HL-60/S4 treated with phorbol 12-myristate 13-acetate at 8.2 ng/mL for 4 days and 3 days (cell line): ENCODE measurements at regions not wholly inside any gene's neighbourhood (a gene's known extent, or its start where the extent isn't known, plus 50 kb on each side); places are given as distances from the start of the nearest gene placed in this dataset.

Experiments
- in situ Hi-C: fragments of 300-500 bp; cut with MboI; formaldehyde crosslinking; loops from 2 replicates; pipeline ENCODE4 v1.15.0; 2022; ENCODE audit warnings: low sequenced_read_pairs

- in situ Hi-C loops = no loop called here
Observed at GRCh38 chr9:515665-516064, 301.0 kb downstream of the DOCK8 start.

DNA sequence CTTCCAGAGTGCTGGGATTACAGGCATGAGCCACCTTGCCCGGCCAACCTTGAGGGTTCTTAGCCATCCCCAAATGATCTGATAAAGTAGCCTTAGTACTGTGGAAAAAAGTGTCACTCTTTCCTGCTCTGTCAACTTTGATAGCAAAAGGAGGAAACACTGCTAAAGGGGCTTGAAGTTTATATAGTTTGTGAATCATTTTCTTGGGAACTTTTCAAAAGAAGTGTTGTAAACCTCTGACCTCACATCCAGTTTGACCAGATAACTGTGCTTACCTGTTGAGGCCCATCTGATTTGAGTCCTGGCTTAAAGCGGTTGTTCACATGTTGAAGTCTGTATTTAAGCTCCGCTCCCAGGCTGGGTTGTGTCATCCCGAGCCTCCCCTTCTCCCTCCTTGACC lies 303.3 kb downstream of the DOCK8 start:
- in situ Hi-C loops = no loop called here

- in situ Hi-C loops = no loop called here
Observed at GRCh38 chr9:518540-518939, 303.9 kb downstream of the DOCK8 start.

- in situ Hi-C loops = no loop called here
Observed at GRCh38 chr9:519579-519978, 304.9 kb downstream of the DOCK8 start.

GRCh38 chr9:520302-520701 lies 305.6 kb downstream of the DOCK8 start:
- in situ Hi-C loops = no loop called here

DNA sequence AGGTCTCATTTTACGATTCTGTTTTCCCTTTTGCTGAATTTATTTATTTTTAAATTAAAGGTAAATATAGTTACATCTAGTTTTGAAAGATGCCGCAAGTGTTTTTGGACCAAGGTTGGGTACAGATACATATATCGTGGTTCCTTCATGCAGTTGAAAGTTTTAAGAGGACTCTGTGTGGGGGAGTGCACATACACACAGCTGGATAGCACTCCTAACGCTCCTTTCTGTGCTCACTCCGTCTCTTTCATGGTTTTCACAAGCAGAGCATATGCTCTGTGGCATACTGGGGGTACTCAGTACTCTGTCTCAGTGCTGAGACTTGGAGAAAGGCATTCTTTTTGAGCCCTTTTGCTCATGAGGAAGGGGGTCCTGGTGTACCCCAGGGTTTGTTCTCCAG lies 307.5 kb downstream of the DOCK8 start:
- in situ Hi-C loops = no loop called here

- in situ Hi-C loops = no loop called here
Observed at GRCh38 chr9:522658-523057, 308.0 kb downstream of the DOCK8 start.

- in situ Hi-C loops = no loop called here
Observed at GRCh38 chr9:523444-523843, 308.8 kb downstream of the DOCK8 start.

GRCh38 chr9:524008-524407 lies 309.3 kb downstream of the DOCK8 start:
- in situ Hi-C loops = no loop called here

DNA sequence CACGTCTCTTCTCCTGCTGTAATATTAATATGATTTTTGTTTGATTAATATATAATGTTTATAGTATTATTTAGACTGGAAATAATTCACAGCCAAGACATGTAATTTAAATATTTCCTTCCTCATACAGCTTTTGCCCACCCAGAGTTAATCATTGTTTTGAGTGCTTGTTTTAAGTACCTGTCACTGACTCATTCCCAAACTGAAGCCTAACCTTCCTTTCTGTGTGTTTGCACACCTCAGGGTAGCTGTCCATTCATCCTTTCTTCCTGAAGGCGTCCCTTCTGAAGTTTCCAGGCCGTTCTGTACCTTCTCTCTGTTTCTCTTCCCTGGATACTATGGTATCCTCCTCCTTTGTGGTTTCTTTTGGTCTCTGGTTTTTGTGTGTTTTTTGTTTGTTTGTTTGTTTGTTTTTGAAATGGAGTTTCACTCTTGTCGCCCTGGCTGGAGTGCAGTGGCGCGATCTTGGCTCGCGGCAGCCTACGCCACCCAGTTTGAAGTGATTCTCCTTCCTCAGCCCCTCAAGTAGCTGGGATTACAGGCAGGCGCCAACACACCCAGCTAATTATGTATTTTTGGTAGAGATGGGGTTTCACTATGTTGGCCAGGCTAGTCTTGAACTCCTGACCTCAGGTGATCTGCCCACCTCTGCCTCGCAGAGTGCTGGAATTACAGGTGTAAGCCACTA lies 312.4 kb downstream of the DOCK8 start:
- in situ Hi-C loops = no loop called here

DNA sequence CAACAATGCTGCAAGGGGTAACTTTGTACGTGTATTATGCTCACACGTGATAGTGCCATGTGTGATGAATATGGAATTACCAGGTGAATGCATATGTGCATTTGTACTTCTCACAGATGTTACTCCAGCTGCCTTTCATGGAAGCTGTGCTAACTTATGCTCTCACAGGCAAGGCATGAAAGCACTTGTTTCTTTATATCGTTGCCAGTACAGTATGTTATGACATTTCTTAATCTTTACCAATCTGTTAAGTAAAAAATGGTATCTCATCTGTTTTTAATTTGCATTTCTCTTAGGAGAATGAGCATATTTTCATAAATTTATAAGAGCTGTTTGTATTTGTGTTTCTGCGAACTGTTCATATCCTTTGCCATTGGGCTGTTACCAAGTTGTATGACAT lies 311.8 kb upstream of the DMRT1 start:
- in situ Hi-C loops = no loop called here

DNA sequence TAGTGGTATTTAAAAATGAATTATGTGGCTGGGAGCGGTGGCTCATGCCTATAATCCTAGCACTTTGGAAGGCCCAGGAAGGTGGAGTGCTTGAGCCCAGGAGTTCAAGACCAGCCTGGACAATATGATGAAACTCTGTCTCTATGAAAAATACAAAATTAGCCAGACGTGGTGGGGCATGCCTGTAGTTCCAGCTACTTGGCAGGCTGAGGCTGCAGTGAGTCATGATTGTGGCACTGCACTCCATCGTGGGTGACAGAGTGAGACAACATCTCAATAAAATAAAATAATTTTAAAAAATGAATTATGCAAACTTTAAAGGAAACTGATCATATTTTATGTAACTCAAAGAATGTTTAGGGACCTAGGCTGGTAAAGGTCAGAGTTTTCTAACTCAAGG lies 310.8 kb upstream of the DMRT1 start:
- in situ Hi-C loops = no loop called here

- in situ Hi-C loops = no loop called here
Observed at GRCh38 chr9:532707-533106, 308.8 kb upstream of the DMRT1 start.

DNA sequence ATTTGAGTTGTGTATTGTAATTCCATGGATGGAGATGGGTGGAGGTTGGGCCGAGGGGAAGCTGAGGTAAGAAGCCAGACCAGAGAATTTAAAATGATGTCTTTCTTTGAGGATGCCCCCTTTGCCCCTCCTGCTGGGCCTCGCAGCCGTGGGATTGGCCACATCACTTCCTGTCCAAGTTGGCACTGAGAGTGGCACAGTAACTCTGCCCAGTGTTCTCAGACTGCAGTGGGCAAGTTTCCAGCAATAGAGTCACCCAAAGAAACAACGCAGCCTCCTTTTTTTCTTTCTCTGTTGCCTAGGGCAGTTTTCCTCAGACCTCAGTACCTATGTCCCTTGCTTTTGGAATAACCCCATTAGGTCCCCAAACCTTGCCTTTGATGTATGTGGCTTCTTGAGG lies 306.6 kb upstream of the DMRT1 start:
- in situ Hi-C loops = no loop called here

- in situ Hi-C loops = no loop called here
Observed at GRCh38 chr9:535356-535755, 306.1 kb upstream of the DMRT1 start.

DNA sequence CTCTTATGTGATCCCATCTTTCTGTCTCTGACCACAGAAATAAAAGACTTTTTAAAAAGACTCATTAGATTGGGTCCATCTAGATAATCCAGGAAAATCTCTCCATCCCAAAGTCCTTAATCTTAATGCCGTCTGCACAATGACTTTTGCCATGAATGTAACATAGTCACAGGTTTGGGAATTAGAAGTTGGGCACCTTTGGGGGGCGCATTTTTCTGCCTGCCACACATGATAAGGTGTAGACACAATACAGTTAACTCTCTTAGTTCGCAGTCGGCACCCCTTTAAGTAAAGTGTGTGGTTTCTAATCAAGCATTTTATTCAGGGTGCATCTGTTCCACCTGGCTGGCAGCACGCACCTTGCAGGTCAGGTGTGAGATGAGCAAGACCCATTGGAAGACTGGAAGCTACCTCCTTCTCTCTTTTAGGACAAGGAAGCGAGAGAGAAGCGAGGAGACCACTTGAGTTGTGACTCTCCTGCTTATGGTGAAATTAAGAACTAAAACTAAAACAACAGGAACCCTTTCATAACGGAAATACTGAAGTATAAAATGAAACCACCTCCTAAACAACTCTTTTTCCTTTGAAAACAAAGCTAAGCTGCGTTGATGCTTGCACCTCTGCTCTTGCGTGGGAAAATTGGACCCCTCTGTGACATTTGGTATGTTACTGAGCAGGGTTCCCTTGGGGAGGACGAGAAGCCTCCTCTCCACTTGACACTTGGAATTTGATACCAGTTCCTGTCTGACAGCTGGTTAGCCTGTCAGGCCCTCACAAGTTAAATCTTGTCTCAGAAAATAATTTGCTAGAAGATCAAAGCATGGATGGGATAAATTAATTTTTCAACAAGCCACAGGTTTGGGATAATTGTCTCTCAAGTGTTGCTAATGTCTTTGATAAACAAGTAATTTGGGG lies 304.6 kb upstream of the DMRT1 start:
- in situ Hi-C loops = no loop called here

DNA sequence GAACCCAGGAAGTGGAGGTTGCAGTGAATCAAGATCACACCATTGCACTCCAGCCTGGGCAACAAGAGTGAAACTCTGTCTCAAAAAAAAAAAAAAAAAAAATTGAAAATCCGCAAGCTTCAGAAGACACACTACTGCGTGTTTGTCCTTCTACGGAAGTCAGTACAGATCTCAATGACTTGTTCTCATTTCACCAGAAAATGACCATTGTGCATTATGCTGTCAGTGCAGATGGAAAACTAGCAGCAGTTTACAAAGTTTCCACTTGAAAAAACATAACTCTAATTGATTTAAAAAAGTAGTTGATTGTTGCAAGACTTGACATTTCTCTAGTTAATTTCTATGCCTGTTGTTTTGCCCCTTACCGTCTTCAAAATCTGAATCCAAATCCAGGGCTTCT lies 298.0 kb upstream of the DMRT1 start:
- in situ Hi-C loops = no loop called here

DNA sequence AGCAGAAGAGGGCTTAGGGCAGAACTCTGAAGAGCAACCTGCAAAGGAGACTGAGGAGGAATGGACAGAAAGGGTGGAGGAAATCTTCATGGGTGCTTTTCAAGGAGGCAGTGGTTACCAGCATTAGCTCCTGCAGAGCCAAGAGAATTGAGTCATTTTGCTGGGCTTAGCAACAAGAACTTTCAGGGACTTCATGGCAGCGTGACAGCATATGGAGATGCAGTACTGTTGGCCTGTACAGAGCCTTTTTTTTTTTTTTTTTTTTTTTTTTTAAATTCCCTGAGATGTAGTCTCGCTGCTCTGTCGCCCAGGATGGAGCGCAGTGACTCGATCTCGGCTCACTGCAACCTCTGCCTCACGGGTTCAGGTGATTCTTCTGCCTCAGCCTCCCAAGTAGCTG lies 296.0 kb upstream of the DMRT1 start:
- in situ Hi-C loops = no loop called here

DNA sequence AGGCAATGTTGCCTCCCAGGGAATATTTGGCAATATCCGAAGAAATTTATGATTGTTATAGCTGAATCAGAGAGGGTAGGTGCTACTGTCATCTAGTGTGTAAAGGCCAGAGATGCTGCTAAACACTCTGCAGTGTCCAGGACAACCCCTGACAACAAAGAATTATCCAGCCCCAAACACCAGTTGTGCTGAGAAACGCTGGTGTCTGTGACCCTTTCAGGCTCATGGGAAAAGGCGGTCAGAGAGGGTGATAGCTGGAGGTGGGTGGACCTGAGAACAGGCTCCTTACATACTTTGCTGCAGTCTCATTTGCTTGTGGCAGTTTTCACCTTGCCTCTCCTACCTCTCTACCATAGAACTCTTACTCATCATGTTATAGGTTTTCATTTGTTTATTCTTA lies 295.3 kb upstream of the DMRT1 start:
- in situ Hi-C loops = no loop called here

- in situ Hi-C loops = no loop called here
Observed at GRCh38 chr9:546797-547223, 294.7 kb upstream of the DMRT1 start.

DNA sequence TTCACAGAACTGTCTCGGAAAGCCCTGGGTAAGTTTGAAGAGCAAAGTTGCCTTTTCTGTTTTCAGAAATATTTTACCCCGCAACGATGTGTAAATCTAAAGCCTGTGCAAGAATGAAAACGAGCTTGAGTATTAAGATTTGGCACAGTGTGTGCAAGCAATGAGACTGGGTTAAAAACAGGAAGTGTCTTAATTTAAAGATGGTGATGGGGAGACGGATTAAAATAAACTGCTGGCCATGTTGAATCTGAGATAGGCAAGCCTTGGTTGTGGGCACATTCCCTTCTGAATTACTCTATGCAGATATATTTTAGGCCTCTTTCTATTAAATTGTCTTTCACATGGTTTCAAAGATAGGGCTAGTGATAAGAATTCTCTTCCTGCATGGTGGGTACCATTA lies 294.2 kb upstream of the DMRT1 start:
- in situ Hi-C loops = no loop called here

GRCh38 chr9:549455-549997 lies 292.0 kb upstream of the DMRT1 start:
- in situ Hi-C loops = no loop called here
